ENCODE measurements at regions not wholly inside any gene's neighbourhood (a gene's known extent, or its start where the extent isn't known, plus 50 kb on each side); places are given as distances from the start of the nearest gene placed in this dataset.
"Not testable (repeated sequence)": the region's sequence is repeated elsewhere in the genome, so short reads cannot be mapped to it uniquely, and the experiment has no call there.

DNA sequence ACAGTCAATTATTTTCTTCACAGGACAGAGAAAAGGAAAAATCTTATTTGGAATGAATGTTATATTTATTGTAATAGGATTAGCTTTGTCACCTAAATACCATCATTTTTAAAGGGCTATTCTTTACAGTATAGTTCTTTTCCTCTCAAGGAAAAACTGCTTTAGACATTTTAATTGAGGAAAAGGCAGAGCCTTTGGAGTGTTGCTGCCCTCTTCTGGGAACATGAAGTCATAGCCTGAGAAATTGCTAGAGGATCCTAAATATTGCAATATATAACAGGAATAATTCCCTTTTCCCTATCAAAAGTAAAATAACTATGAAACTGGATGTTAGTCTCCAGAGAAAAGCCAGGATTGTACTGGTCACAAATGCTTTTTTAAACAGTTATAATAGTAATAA is 81.8 kb upstream of the NOTCH2NLA start:
- TF ChIP-seq, protein P1, sequence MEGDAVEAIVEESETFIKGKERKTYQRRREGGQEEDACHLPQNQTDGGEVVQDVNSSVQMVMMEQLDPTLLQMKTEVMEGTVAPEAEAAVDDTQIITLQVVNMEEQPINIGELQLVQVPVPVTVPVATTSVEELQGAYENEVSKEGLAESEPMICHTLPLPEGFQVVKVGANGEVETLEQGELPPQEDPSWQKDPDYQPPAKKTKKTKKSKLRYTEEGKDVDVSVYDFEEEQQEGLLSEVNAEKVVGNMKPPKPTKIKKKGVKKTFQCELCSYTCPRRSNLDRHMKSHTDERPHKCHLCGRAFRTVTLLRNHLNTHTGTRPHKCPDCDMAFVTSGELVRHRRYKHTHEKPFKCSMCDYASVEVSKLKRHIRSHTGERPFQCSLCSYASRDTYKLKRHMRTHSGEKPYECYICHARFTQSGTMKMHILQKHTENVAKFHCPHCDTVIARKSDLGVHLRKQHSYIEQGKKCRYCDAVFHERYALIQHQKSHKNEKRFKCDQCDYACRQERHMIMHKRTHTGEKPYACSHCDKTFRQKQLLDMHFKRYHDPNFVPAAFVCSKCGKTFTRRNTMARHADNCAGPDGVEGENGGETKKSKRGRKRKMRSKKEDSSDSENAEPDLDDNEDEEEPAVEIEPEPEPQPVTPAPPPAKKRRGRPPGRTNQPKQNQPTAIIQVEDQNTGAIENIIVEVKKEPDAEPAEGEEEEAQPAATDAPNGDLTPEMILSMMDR (conservative IDR thresholded peaks at IDR 0.05): not testable (repeated sequence)
- not testable (repeated sequence) for TF ChIP-seq EZH2 (IDR thresholded peaks at IDR 0.05; ENCODE audit: low read depth)
